GM13976 (cell line): ENCODE measurements at regions not wholly inside any gene's neighbourhood (a gene's known extent, or its start where the extent isn't known, plus 50 kb on each side); places are given as distances from the start of the nearest gene placed in this dataset.
"Not testable (repeated sequence)": the region's sequence is repeated elsewhere in the genome, so short reads cannot be mapped to it uniquely, and the experiment has no call there.

Source experiments
- DNase-seq: peaks from one replicate; pipeline ENCODE4 v3.0.0; 2012; ENCODE audit warnings: low spot score
- in situ Hi-C: fragments of 300-500 bp; cut with MboI; formaldehyde crosslinking; loops from one replicate; pipeline ENCODE4 v1.12.0; 2022; ENCODE audit warnings: low sequenced_read_pairs, mixed read lengths, inconsistent platforms; ENCODE audit not compliant: unreplicated experiment
- TF ChIP-seq, protein P1 (sequence below): IDR thresholded peaks from 2 replicates; pipeline ENCODE4 v1.5.1; 2012; ENCODE audit warnings: borderline replicate concordance, mild to moderate bottlenecking; ENCODE audit not compliant: insufficient read depth; ENCODE audit errors: extremely low read depth, missing control alignments, control extremely low read depth

DNA sequence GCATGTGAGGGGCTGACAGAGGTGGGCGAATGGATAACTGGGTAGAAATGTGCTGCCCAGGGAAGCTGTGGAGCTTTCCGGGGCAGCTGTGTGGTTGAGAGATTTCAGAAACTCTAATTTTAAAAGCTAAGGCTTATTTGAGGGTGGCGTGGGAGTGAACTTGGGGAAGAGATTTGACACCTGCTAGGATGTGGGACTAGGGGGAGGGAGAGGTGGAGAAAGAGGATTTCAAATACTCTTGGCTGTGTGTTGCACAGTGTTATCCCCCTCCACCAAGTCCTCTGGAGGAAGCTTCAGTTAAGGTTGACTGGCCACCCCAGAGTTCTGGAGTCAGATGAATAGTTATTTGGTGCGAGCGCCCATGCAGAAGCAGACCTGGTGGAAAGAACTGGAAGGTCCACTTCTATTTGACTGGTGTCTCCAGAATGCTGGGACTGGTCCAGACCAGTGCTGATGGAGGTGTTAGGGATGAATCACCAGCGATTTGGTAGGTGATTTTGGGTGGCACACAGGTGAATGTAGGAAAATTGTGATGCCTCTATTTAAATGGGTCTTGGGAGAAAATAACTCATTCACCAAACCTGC is 72.8 kb upstream of the ALX4 start:
- TF ChIP-seq, protein P1, sequence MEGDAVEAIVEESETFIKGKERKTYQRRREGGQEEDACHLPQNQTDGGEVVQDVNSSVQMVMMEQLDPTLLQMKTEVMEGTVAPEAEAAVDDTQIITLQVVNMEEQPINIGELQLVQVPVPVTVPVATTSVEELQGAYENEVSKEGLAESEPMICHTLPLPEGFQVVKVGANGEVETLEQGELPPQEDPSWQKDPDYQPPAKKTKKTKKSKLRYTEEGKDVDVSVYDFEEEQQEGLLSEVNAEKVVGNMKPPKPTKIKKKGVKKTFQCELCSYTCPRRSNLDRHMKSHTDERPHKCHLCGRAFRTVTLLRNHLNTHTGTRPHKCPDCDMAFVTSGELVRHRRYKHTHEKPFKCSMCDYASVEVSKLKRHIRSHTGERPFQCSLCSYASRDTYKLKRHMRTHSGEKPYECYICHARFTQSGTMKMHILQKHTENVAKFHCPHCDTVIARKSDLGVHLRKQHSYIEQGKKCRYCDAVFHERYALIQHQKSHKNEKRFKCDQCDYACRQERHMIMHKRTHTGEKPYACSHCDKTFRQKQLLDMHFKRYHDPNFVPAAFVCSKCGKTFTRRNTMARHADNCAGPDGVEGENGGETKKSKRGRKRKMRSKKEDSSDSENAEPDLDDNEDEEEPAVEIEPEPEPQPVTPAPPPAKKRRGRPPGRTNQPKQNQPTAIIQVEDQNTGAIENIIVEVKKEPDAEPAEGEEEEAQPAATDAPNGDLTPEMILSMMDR = no peak
- DNase-seq = no peak
- in situ Hi-C loops = no loop called here

DNA sequence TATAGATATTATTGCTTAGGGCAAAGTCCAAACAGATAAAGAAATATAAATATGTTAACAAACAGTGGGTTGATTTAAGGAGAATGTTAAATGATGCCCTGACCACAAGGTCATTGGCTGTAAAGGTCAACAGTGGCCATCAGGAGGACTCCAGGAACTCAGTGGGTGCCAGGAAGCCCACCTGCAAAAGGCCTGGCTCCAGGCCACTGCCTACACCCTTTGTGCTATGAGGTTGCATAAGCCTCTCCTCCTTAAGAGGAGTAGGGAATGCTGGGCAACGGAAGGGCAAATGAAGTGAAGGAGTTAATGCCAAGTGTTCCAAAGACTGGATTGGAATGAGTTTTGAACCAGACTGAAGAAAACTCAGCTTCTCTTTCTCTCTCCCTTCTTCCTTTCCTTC is 73.3 kb upstream of the ALX4 start:
- TF ChIP-seq, protein P1 = no peak
- in situ Hi-C loops = no loop called here
- no peak for DNase-seq

DNA sequence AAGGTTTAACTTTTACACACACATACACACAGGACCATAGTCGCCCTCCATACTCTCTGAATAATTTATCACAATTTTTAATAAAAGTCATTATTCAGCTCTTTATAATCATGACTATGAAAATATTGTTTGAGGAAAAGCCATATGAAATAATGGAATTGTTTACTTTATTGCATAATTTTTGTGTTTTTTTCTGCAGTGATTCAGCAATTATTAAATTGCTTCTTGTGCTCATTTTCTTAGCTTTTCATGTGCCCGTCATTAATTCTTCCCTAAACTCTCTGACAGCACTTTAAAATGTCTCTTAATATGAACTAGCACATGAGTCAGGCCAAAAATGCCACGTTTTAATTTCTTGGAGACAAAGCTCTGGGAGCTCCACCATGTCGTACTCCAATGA is 77.5 kb upstream of the ALX4 start:
- DNase-seq = no peak
- in situ Hi-C loops = no loop called here
- TF ChIP-seq, protein P1 = no peak

DNA sequence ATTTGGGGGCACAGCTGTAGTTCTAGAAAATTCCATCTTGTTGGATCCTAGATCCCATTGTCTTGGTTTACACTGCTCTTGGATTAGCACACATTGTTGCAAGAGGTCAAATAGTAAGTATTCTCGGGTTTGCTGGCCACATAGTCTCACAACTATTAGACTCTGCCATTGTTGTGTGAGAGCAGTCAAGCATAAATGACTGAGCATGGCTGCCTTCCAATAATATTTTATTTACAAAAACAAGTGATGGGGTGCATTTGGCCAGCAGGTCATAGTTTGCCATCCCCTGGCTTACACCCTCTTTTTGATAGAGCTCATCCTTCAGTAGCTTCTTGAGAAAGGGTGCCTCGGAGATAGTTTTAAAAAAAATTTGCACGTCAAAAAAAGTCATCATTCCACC is 77.9 kb upstream of the ALX4 start:
- TF ChIP-seq, protein P1 = no peak
- no peak for DNase-seq
- in situ Hi-C loops = no loop called here

DNA sequence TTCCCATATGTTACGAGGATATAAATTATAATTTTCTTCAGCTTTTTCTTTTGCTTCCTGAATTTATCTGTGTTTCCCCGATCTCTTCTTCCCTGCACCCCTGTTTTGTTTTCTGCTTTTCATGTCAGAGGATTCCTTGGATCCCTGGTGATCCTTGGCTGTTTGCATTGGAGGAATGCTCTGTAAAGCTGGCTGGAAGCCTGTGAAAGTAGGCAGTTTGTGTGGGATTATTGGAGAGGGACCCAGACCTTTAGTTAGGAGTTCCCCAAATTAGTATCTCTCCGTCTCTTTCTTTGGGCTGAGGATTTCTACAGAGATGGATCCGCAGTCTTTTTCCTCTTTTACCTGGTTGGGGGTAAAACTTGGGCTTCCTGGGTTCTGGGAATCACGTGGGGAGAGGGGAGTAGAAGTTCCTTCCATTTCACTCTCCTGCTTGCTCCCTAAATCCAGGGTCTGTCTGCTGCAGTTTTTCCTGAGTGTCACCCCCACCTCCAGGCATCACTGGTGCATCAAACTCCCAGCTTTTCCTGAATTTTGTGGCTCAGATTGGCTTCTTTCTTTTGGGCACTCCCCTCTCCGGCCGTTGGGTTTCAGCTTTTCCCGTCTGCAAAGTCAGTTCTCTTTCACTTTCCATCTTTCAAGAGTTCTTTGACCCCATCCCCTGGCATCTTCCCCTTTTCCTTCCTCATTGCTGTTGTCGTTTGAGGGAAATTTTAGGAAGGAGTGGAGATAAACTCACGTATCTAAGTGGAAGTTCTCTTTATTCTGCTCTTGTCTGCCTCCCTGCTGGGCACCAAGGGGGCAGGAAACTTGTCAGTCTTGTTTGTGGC is 79.1 kb upstream of the ALX4 start:
- no peak for DNase-seq
- in situ Hi-C loops = no loop called here
- TF ChIP-seq, protein P1 = no peak

DNA sequence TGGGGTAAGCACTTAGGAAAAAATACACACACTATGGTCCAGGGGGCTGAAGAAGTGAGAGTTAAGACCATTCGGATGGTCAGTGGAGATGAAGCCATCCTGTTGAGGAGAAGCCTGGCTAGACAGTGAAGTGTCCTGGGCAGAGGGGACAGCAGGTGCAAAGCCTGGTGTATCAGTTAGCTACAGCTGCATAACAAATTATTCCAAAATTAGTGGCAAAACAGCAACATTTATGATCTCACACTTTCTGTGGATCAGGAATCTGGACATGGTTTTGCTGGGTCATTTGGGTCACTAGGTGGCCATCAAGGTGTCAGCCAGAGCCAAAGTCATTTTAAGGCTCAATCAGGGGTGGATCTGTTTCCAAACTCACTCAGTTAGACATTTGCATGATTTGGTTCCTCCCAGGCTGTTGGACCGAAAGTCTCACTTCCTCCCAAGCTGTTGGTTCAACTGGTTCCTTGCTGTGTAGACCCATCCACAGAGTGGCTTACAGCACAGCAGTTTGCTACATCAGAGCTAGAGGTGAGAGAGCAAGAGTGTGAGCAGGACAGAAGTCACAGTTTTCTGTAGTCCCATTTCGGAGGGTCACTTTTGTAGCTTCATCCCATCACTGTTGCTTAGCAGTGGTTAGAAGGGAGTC is 80.1 kb upstream of the ALX4 start:
- in situ Hi-C loops = no loop called here
- TF ChIP-seq, protein P1 = no peak
- DNase-seq = no peak

DNA sequence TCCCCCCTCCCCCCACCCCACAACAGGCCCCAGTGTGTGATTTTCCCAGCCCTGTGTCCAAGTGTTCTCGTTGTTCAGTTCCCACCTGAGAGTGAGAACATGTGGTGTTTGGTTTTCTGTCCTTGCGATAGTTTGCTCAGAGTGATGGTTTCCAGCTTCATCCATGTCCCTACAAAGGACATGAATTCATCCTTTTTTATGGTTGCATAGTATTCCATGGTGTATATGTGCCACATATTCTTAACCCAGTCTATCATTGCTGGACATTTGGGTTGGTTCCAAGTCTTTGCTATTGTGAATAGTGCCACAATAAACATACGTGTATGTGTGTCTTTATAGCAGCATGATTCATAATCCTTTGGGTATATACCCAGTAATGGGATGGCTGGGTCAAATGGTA is 81.1 kb upstream of the ALX4 start:
- in situ Hi-C loops, DNase-seq: not testable (repeated sequence)

DNA sequence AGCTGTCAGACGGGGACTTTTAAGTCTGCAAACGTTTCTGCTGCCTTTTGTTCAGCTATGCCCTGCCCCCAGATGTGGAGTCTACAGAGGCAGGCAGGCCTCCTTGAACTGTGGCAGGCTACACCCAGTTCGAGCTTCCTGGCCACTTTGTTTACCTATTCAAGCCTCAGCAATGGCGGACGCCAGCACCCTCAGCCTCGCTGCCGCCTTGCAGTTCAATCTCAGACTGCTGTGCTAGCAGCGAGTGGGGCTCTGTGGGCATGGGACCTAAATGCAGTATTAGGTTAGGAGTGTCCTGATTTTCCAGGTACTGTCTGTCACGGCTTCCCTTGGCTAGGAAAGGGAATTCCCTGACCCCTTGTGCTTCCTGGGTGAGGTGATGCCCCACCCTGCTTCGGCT is 86.8 kb upstream of the ALX4 start:
- DNase-seq, in situ Hi-C loops: not testable (repeated sequence)
